HCT116 (cell line): ENCODE measurements at regions not wholly inside any gene's neighbourhood (a gene's known extent, or its start where the extent isn't known, plus 50 kb on each side); places are given as distances from the start of the nearest gene placed in this dataset.

Experiments used
- ATAC-seq: fragments of 200-7000 bp; cut with Tn5 transposase; 2 replicates; pipeline ENCODE4 v1.9.1; 2020; ENCODE audit warnings: mild to moderate bottlenecking, moderate library complexity
- BruUV-seq: library from RNA; stranded (reverse); fragments of 400-500 nt; replicated peaks from 2 replicates; lab custom pipeline; 2021; lab: Mats Ljungman, UMichigan
- CTCF ChIA-PET: fragments of 300-600 bp; sonication (Branson Sonifier 250); formaldehyde crosslinking; loops from one replicate; lab custom pipeline; 2021; ENCODE audit warnings: antibody characterized with exemption; lab: Charles Lee
- POLR2A ChIA-PET: fragments of 300-600, 350-600 bp; sonication (Branson Sonifier 250); formaldehyde crosslinking; loops from one replicate; lab custom pipeline; 2021; ENCODE audit warnings: antibody characterized with exemption; lab: Charles Lee
- RAD21 ChIA-PET, 2 experiments: fragments of 300-600 bp; sonication (Branson Sonifier 250); formaldehyde crosslinking; loops; one replicate each; lab custom pipeline; 2023; ENCODE audit warnings: low total read pairs in 2 of 2; ENCODE audit not compliant: uncharacterized antibody in 2 of 2, unreplicated experiment in 2 of 2, low non-redundant PET in 1 of 2; lab: Charles Lee
- DNase-seq: peaks from one replicate; pipeline ENCODE4 v3.0.0-alpha.2; 2010; ENCODE audit warnings: low read depth, low spot score
- H2AFZ ChIP-seq: fragments of 200-600 bp; shearing (Covaris generic), sonication (generic); 2 replicates; pipeline ENCODE4 v1.6.1; 2017; ENCODE audit warnings: low read depth, mixed run types, mixed read lengths, antibody characterized with exemption, low read length; ENCODE audit not compliant: poor library complexity, severe bottlenecking
- H3K27ac ChIP-seq: 2 replicates; pipeline ENCODE4 v1.5.1; 2012; ENCODE audit warnings: low read depth, low read length
- H3K27me3 ChIP-seq: fragments of 200-600 bp; sonication (generic); 2 replicates; pipeline ENCODE4 v1.6.1; 2016; ENCODE audit warnings: mixed run types, low read length, mixed read lengths; ENCODE audit not compliant: insufficient read depth
- H3K36me3 ChIP-seq, 2 experiments: fragments of 200-500 bp in 1 of 2; fragments of 200-600 bp in 1 of 2; sonication (Bioruptor generic) in 1 of 2; sonication (generic) in 1 of 2; 2 replicates each; pipeline versions ENCODE4 v1.5.1 to v1.6.1; 2014 to 2016; ENCODE audit warnings: low read length in 2 of 2, inconsistent platforms in 1 of 2, mixed read lengths in 1 of 2, mixed run types in 1 of 2; ENCODE audit not compliant: insufficient read depth in 2 of 2, control insufficient read depth in 1 of 2
- H3K4me1 ChIP-seq, 2 experiments: fragments of 200-600 bp in 1 of 2; sonication (generic) in 1 of 2; 2 replicates each; pipeline versions ENCODE4 v1.5.1 to v1.6.1; 2012 to 2017; ENCODE audit warnings: low read length in 2 of 2, inconsistent platforms in 1 of 2, mild to moderate bottlenecking in 1 of 2, mixed read lengths in 1 of 2, mixed run types in 1 of 2, moderate library complexity in 1 of 2; ENCODE audit not compliant: insufficient read depth in 2 of 2, control insufficient read depth in 1 of 2
- H3K4me2 ChIP-seq: fragments of 200-600 bp; sonication (generic); 2 replicates; pipeline ENCODE4 v1.6.1; 2017; ENCODE audit warnings: mixed run types, low read length, mixed read lengths
- H3K4me3 ChIP-seq, 2 experiments: fragments of 200-600 bp in 1 of 2; sonication (generic) in 1 of 2; replicated peaks in 1 of 2; 2 replicates each; pipeline ENCODE4 v1.5.1; 2011 to 2016; ENCODE audit warnings: low read length in 2 of 2, control low read depth in 1 of 2, low read depth in 1 of 2, mild to moderate bottlenecking in 1 of 2, mixed read lengths in 1 of 2, mixed run types in 1 of 2
- H3K79me2 ChIP-seq: fragments of 200-600 bp; sonication (generic); 2 replicates; pipeline ENCODE4 v1.6.1; 2017; ENCODE audit warnings: mild to moderate bottlenecking, mixed run types, low read length, moderate library complexity, mixed read lengths; ENCODE audit not compliant: insufficient read depth
- H3K9ac ChIP-seq: fragments of 200-600 bp; sonication (generic); 2 replicates; pipeline ENCODE4 v1.6.1; 2016; ENCODE audit warnings: low read length, mixed read lengths
- H3K9me2 ChIP-seq: fragments of 200-600 bp; sonication (generic), shearing (Covaris generic); 2 replicates; pipeline ENCODE4 v1.6.1; 2017; ENCODE audit warnings: mixed run types, mild to moderate bottlenecking, moderate library complexity; ENCODE audit not compliant: insufficient read depth
- H3K9me3 ChIP-seq, 2 experiments: fragments of 200-500 bp in 1 of 2; fragments of 200-600 bp in 1 of 2; sonication (Bioruptor generic) in 1 of 2; sonication (generic) in 1 of 2; 2 replicates each; pipeline ENCODE4 v1.6.1; 2014 to 2017; ENCODE audit warnings: low read length in 2 of 2, mixed read lengths in 2 of 2, inconsistent platforms in 1 of 2, low read depth in 1 of 2, mild to moderate bottlenecking in 1 of 2, mixed run types in 1 of 2, moderate library complexity in 1 of 2; ENCODE audit not compliant: control insufficient read depth in 1 of 2, insufficient read depth in 1 of 2
- H4K20me1 ChIP-seq: fragments of 200-600 bp; sonication (generic), shearing (Covaris generic); 2 replicates; pipeline ENCODE4 v1.6.1; 2017; ENCODE audit warnings: mixed run types, mild to moderate bottlenecking, moderate library complexity; ENCODE audit not compliant: insufficient read depth
- ATF3 ChIP-seq: IDR thresholded peaks from 2 replicates; pipeline ENCODE4 v1.6.1; 2012
- CBX3 ChIP-seq: IDR thresholded peaks from 2 replicates; pipeline ENCODE4 v1.6.1; 2012; ENCODE audit warnings: low read depth
- CEBPB ChIP-seq: IDR thresholded peaks from 2 replicates; pipeline ENCODE4 v1.6.1; 2012; ENCODE audit warnings: low read depth
- ELF1 ChIP-seq: IDR thresholded peaks from 2 replicates; pipeline ENCODE4 v1.6.1; 2012; ENCODE audit warnings: low read depth, borderline replicate concordance
- EZH2 ChIP-seq: fragments of 200-600 bp; sonication (generic); IDR thresholded peaks from 2 replicates; pipeline ENCODE4 v1.6.1; 2017; ENCODE audit warnings: antibody characterized with exemption, mixed run types
- FOSL1 ChIP-seq: IDR thresholded peaks from 2 replicates; pipeline ENCODE4 v1.6.1; 2012; ENCODE audit warnings: low read depth
- JUND ChIP-seq: IDR thresholded peaks from 2 replicates; pipeline ENCODE4 v1.6.1; 2012
- POLR2A ChIP-seq: IDR thresholded peaks from 2 replicates; pipeline ENCODE4 v1.7.0; 2011; ENCODE audit warnings: borderline replicate concordance; ENCODE audit not compliant: insufficient read depth, insufficient read length; ENCODE audit errors: extremely low read depth
- POLR2AphosphoS5 ChIP-seq: IDR thresholded peaks from 2 replicates; pipeline ENCODE4 v1.6.1; 2011; ENCODE audit warnings: mild to moderate bottlenecking, low read depth, low read length, moderate library complexity
- RAD21 ChIP-seq: IDR thresholded peaks from 2 replicates; pipeline ENCODE4 v1.6.1; 2012; ENCODE audit warnings: low read depth, mild to moderate bottlenecking
- REST ChIP-seq: IDR thresholded peaks from 2 replicates; pipeline ENCODE4 v1.6.1; 2012; ENCODE audit warnings: low read depth
- SIN3A ChIP-seq: IDR thresholded peaks from 2 replicates; pipeline ENCODE4 v1.6.1; 2012; ENCODE audit warnings: low read depth
- SP1 ChIP-seq: IDR thresholded peaks from 2 replicates; pipeline ENCODE4 v1.6.1; 2012; ENCODE audit warnings: low read depth
- TCF7L2 ChIP-seq: IDR thresholded peaks from 2 replicates; pipeline ENCODE4 v1.7.0; 2011; ENCODE audit warnings: borderline replicate concordance, inconsistent platforms; ENCODE audit not compliant: insufficient read depth, insufficient read length; ENCODE audit errors: extremely low read depth
- YY1 ChIP-seq: IDR thresholded peaks from 2 replicates; pipeline ENCODE4 v1.6.1; 2011; ENCODE audit warnings: low read length, low read depth, moderate library complexity, mild to moderate bottlenecking; ENCODE audit not compliant: insufficient replicate concordance; ENCODE audit errors: extremely low read depth
- ZBTB33 ChIP-seq: IDR thresholded peaks from 2 replicates; pipeline ENCODE4 v1.6.1; 2011; ENCODE audit warnings: mild to moderate bottlenecking, low read length, moderate library complexity; ENCODE audit not compliant: insufficient replicate concordance; ENCODE audit errors: extremely low read depth
- ZFX ChIP-seq: fragments of 450-650 bp; IDR thresholded peaks from 2 replicates; pipeline ENCODE4 v1.6.1; 2017
- intact Hi-C: fragments of 100-400 bp; cut with micrococcal nuclease; formaldehyde crosslinking; loops from 2 replicates; pipeline ENCODE4 v1.10.0; 2022

- ChIA-PET CTCF (no interaction called here), RAD21 (no interaction called here), POLR2A (no interaction called here)
- Histone ChIP-seq H3K4me1 (no peaks in the 10 kb centered on the region), H3K27me3 (no peaks in the 10 kb centered on the region), H3K9ac (no peak overlapping the region), H3K9me3 (no peaks in the 10 kb centered on the region; a peak in 1 of 4 replicates), H3K4me2 (no peak overlapping the region), H3K9me2 (no peaks in the 10 kb centered on the region), H3K27ac (no peak overlapping the region), H3K36me3 (no peaks in the 10 kb centered on the region), H2AFZ (no peak overlapping the region), H3K79me2 (no peaks in the 10 kb centered on the region), H3K4me3 (no peak overlapping the region), H4K20me1 (no peaks in the 10 kb centered on the region)
- ATAC-seq = no peak
- no TSS peak for BruUV-seq
- intact Hi-C loops = no loop called here
- no peak for DNase-seq
- TF ChIP-seq YY1 = no peak
- TF ChIP-seq CEBPB = no peak
- TF ChIP-seq JUND = no peak
- TF ChIP-seq REST = no peak
- no peak for TF ChIP-seq POLR2A
- TF ChIP-seq SIN3A = no peak
- TF ChIP-seq ATF3 = no peak
- TF ChIP-seq CBX3 = no peak
- no peak for TF ChIP-seq SP1
- no peak for TF ChIP-seq TCF7L2
- TF ChIP-seq ZBTB33 = no peak
- no peak for TF ChIP-seq ZFX
- no peak for TF ChIP-seq EZH2
- TF ChIP-seq POLR2AphosphoS5 = no peak
- TF ChIP-seq RAD21 = no peak
- no peak for TF ChIP-seq ELF1
- TF ChIP-seq FOSL1 = no peak
Measured at GRCh38 chr1:208835781-208836180, 591.6 kb upstream of the PLXNA2 start.
